Breast epithelium (tissue), 4 donors: ENCODE measurements at regions not wholly inside any gene's neighbourhood (a gene's known extent, or its start where the extent isn't known, plus 50 kb on each side); places are given as distances from the start of the nearest gene placed in this dataset.

ENCODE experiments used
- DNase-seq, 2 donors: peaks; one replicate each; pipeline ENCODE4 v3.0.0-alpha.2; 2019; ENCODE audit warnings: low spot score in 2 of 2
- H3K27ac ChIP-seq, 2 donors: fragments of 200-600 bp; sonication (generic) in 1 of 2; one replicate each; pipeline ENCODE4 v1.5.1; 2016 to 2019; ENCODE audit warnings: mild to moderate bottlenecking in 1 of 2
- H3K27me3 ChIP-seq, 2 donors: fragments of 200-600 bp; sonication (generic) in 1 of 2; one replicate each; pipeline versions ENCODE4 v1.5.1 to v1.6.0; 2017 to 2019; ENCODE audit warnings: control low read depth in 1 of 2, mild to moderate bottlenecking in 1 of 2
- H3K36me3 ChIP-seq: fragments of 200-600 bp; one replicate; pipeline ENCODE4 v1.5.1; 2019
- H3K4me1 ChIP-seq, 2 donors: fragments of 200-600 bp; sonication (generic); one replicate each; pipeline ENCODE4 v1.5.1; 2016 to 2019; ENCODE audit warnings: control low read depth in 1 of 2
- H3K4me3 ChIP-seq, 3 donors: fragments of 200-600 bp; sonication (generic); 1 replicate in 2 of 3; 2 replicates in 1 of 3; pipeline ENCODE4 v1.5.1; 2016 to 2019; ENCODE audit warnings: mild to moderate bottlenecking in 3 of 3, moderate library complexity in 2 of 3
- H3K9me3 ChIP-seq, 2 donors: fragments of 200-600 bp; sonication (generic) in 1 of 2; one replicate each; pipeline ENCODE4 v1.5.1; 2016 to 2019; ENCODE audit warnings: control low read depth in 1 of 2
- CTCF ChIP-seq, 3 donors: fragments of 450-650 bp; IDR thresholded peaks; one replicate each; pipeline ENCODE4 v1.5.1; 2016 to 2017; ENCODE audit warnings: antibody characterized with exemption in 3 of 3, mild to moderate bottlenecking in 3 of 3, moderate library complexity in 3 of 3
- POLR2A ChIP-seq: fragments of 450-650 bp; IDR thresholded peaks from one replicate; pipeline ENCODE4 v1.6.1; 2016; ENCODE audit warnings: antibody characterized with exemption, mild to moderate bottlenecking, moderate library complexity
- POLR2AphosphoS5 ChIP-seq, 3 donors: sonication (generic); formaldehyde crosslinking; IDR thresholded peaks; one replicate each; pipeline ENCODE4 v1.6.1; 2017; ENCODE audit warnings: antibody characterized with exemption in 3 of 3
- intact Hi-C: fragments of 100-400 bp; cut with DNase I; formaldehyde crosslinking; loops from one replicate; pipeline ENCODE4 v1.15.1; 2023; ENCODE audit warnings: low total_unique reads

- Histone ChIP-seq H3K4me1 (no peaks in the 10 kb centered on the region), H3K27me3 (no peaks in the 10 kb centered on the region), H3K4me3 (no peak overlapping the region), H3K27ac (no peak overlapping the region), H3K9me3 (peaks cover 0 to 6% of the 10 kb centered on the region in 2 donors), H3K36me3 (no peaks in the 10 kb centered on the region)
- intact Hi-C loops = no loop called here
- TF ChIP-seq POLR2AphosphoS5 (IDR thresholded peaks at IDR 0.05) = no peak
- no peak for DNase-seq
These were observed 1243.1 kb upstream of the ADGRB3 start for GRCh38 chr6:67391955-67392354.

- H3K27me3 ChIP-seq = no peaks in the 10 kb centered on the region
- TF ChIP-seq POLR2AphosphoS5 (IDR thresholded peaks at IDR 0.05) (no peak), CTCF (IDR thresholded peaks at IDR 0.05) (no peak), POLR2A (no peak)
- no peak for DNase-seq
- H3K9me3 ChIP-seq = no peaks in the 10 kb centered on the region
- H3K27ac ChIP-seq = no peak overlapping the region
- H3K36me3 ChIP-seq = no peaks in the 10 kb centered on the region
- H3K4me3 ChIP-seq = no peak overlapping the region
- intact Hi-C loops = no loop called here
- H3K4me1 ChIP-seq = no peaks in the 10 kb centered on the region
These were observed 1265.4 kb upstream of the ADGRB3 start for GRCh38 chr6:67369679-67370078.

GRCh38 chr6:67362976-67363375, 1272.1 kb upstream of the ADGRB3 start:
- H3K4me1 ChIP-seq = no peaks in the 10 kb centered on the region
- DNase-seq = no peak
- H3K36me3 ChIP-seq = no peaks in the 10 kb centered on the region
- no peaks in the 10 kb centered on the region for H3K9me3 ChIP-seq
- intact Hi-C loops = no loop called here
- TF ChIP-seq POLR2AphosphoS5 (IDR thresholded peaks at IDR 0.05) (no peak), POLR2A (no peak), CTCF (IDR thresholded peaks at IDR 0.05) (no peak)
- H3K4me3 ChIP-seq = no peak overlapping the region
- no peaks in the 10 kb centered on the region for H3K27me3 ChIP-seq
- H3K27ac ChIP-seq = no peak overlapping the region

GRCh38 chr6:67361264-67361663, 1273.8 kb upstream of the ADGRB3 start:
- no peaks in the 10 kb centered on the region for H3K36me3 ChIP-seq
- no peak overlapping the region for H3K4me3 ChIP-seq
- intact Hi-C loops = no loop called here
- H3K9me3 ChIP-seq = no peaks in the 10 kb centered on the region
- no peaks in the 10 kb centered on the region for H3K4me1 ChIP-seq
- no peak overlapping the region for H3K27ac ChIP-seq
- DNase-seq = no peak
- TF ChIP-seq POLR2AphosphoS5 (IDR thresholded peaks at IDR 0.05) (no peak), CTCF (IDR thresholded peaks at IDR 0.05) (no peak), POLR2A (no peak)
- H3K27me3 ChIP-seq = no peaks in the 10 kb centered on the region

GRCh38 chr6:67358241-67358640, 1276.8 kb upstream of the ADGRB3 start:
- Histone ChIP-seq H3K36me3 (no peaks in the 10 kb centered on the region), H3K4me1 (no peaks in the 10 kb centered on the region), H3K4me3 (no peak overlapping the region), H3K9me3 (no peaks in the 10 kb centered on the region), H3K27ac (no peak overlapping the region), H3K27me3 (no peaks in the 10 kb centered on the region)
- TF ChIP-seq CTCF (IDR thresholded peaks at IDR 0.05) (no peak), POLR2A (no peak), POLR2AphosphoS5 (IDR thresholded peaks at IDR 0.05) (no peak)
- no peak for DNase-seq
- intact Hi-C loops = no loop called here

GRCh38 chr6:67353861-67354260, 1281.2 kb upstream of the ADGRB3 start:
- DNase-seq = no peak
- Histone ChIP-seq H3K4me3 (no peak overlapping the region), H3K27ac (no peak overlapping the region), H3K36me3 (no peaks in the 10 kb centered on the region), H3K27me3 (no peaks in the 10 kb centered on the region), H3K9me3 (no peaks in the 10 kb centered on the region), H3K4me1 (no peaks in the 10 kb centered on the region)
- intact Hi-C loops = no loop called here
- TF ChIP-seq POLR2AphosphoS5 (IDR thresholded peaks at IDR 0.05) (no peak), CTCF (IDR thresholded peaks at IDR 0.05) (no peak), POLR2A (no peak)
